ENCODE measurements at regions not wholly inside any gene's neighbourhood (a gene's known extent, or its start where the extent isn't known, plus 50 kb on each side); places are given as distances from the start of the nearest gene placed in this dataset.

GRCh38 chr5:67416986-67417385, 220.4 kb upstream of the CD180 start:
- H3K9me3 ChIP-seq: no peaks in the 10 kb centered on the region
- no peaks in the 10 kb centered on the region for H3K27me3 ChIP-seq

GRCh38 chr5:67416133-67416937, 219.7 kb upstream of the CD180 start:
- no peaks in the 10 kb centered on the region for H3K9me3 ChIP-seq
- H3K27ac ChIP-seq: peak overlapping the region in 1 of 2 donors; percentile 24
- H3K36me3 ChIP-seq: no peaks in the 10 kb centered on the region
- DNase-seq: no peak
- H3K27me3 ChIP-seq: no peaks in the 10 kb centered on the region
- intact Hi-C loops (cut with DNase I; ENCODE audit: low total_unique reads): no loop called here
- no peak overlapping the region for H3K4me3 ChIP-seq
- no peaks in the 10 kb centered on the region for H3K4me1 ChIP-seq
- no peak for TF ChIP-seq CTCF (IDR thresholded peaks at IDR 0.05)
- TF ChIP-seq POLR2A (IDR thresholded peaks at IDR 0.05): no peak

More at GRCh38 chr5:67416986-67417385, 220.4 kb upstream of the CD180 start:
- no peak overlapping the region for H3K4me3 ChIP-seq
- H3K36me3 ChIP-seq: no peaks in the 10 kb centered on the region
- no peak for DNase-seq
- H3K27ac ChIP-seq: no peak overlapping the region
- intact Hi-C loops (cut with DNase I; ENCODE audit: low total_unique reads): no loop called here
- no peaks in the 10 kb centered on the region for H3K4me1 ChIP-seq
- TF ChIP-seq CTCF (IDR thresholded peaks at IDR 0.05) (no peak), POLR2A (IDR thresholded peaks at IDR 0.05) (no peak)

GRCh38 chr5:67414712-67415111, 218.1 kb upstream of the CD180 start:
- no peaks in the 10 kb centered on the region for H3K36me3 ChIP-seq
- H3K27me3 ChIP-seq: no peaks in the 10 kb centered on the region
- no peaks in the 10 kb centered on the region for H3K4me1 ChIP-seq
- H3K4me3 ChIP-seq: no peak overlapping the region
- no peaks in the 10 kb centered on the region for H3K9me3 ChIP-seq
- intact Hi-C loops (cut with DNase I; ENCODE audit: low total_unique reads): no loop called here
- DNase-seq: no peak
- TF ChIP-seq CTCF (IDR thresholded peaks at IDR 0.05) (no peak), POLR2A (IDR thresholded peaks at IDR 0.05) (no peak)
- H3K27ac ChIP-seq: no peak overlapping the region

GRCh38 chr5:67413721-67414120, 217.1 kb upstream of the CD180 start:
- Histone ChIP-seq H3K4me3 (no peak overlapping the region), H3K4me1 (no peaks in the 10 kb centered on the region), H3K9me3 (no peaks in the 10 kb centered on the region), H3K27ac (no peak overlapping the region), H3K27me3 (no peaks in the 10 kb centered on the region), H3K36me3 (no peaks in the 10 kb centered on the region)
- DNase-seq: no peak
- no peak for TF ChIP-seq POLR2A (IDR thresholded peaks at IDR 0.05)
- TF ChIP-seq CTCF (IDR thresholded peaks at IDR 0.05): no peak
- intact Hi-C loops (cut with DNase I; ENCODE audit: low total_unique reads): no loop called here

- H3K27ac ChIP-seq: no peak overlapping the region
- TF ChIP-seq POLR2A (IDR thresholded peaks at IDR 0.05) (no peak), CTCF (IDR thresholded peaks at IDR 0.05) (no peak)
- no peaks in the 10 kb centered on the region for H3K4me1 ChIP-seq
- no peak overlapping the region for H3K4me3 ChIP-seq
- no peaks in the 10 kb centered on the region for H3K27me3 ChIP-seq
- DNase-seq: no peak
- intact Hi-C loops (cut with DNase I; ENCODE audit: low total_unique reads): no loop called here
- no peaks in the 10 kb centered on the region for H3K36me3 ChIP-seq
- no peaks in the 10 kb centered on the region for H3K9me3 ChIP-seq
These were observed 212.7 kb upstream of the CD180 start for GRCh38 chr5:67409126-67409777.

Measured in uterus (tissue), 3 donors.